ENCODE measurements at regions not wholly inside any gene's neighbourhood (a gene's known extent, or its start where the extent isn't known, plus 50 kb on each side); places are given as distances from the start of the nearest gene placed in this dataset.

- TF ChIP-seq CTCF (optimal IDR thresholded peaks at IDR 0.05 in 1 of 3, IDR thresholded peaks at IDR 0.05 in 1 of 3, conservative IDR thresholded peaks at IDR 0.05 in 1 of 3; ENCODE audit: extremely low read depth in 1 of 3, insufficient read depth in 2 of 3, low read length in 3 of 3) (no peak), EZH2 (IDR thresholded peaks at IDR 0.05; ENCODE audit: low read length) (no peak)
These were observed 55.5 kb upstream of the KLF4 start for GRCh38 chr9:107545036-107545435.

Measured in keratinocyte (primary cell).